ENCODE measurements at regions not wholly inside any gene's neighbourhood (a gene's known extent, or its start where the extent isn't known, plus 50 kb on each side); places are given as distances from the start of the nearest gene placed in this dataset.

GRCh38 chr18:72329533-72329932, 214.6 kb downstream of the CBLN2 start:
- H3K79me2 ChIP-seq (ENCODE audit: control insufficient read depth, insufficient read depth, low read length) = no peaks in the 10 kb centered on the region
- no peaks in the 10 kb centered on the region for H3K36me3 ChIP-seq (ENCODE audit: control insufficient read depth in 2 of 2, extremely low read depth in 1 of 2, insufficient read depth in 2 of 2, low read length in 2 of 2)
- no peak overlapping the region for H3K27ac ChIP-seq (ENCODE audit: control insufficient read depth, insufficient read depth, low read length)
- TF ChIP-seq, protein P1, sequence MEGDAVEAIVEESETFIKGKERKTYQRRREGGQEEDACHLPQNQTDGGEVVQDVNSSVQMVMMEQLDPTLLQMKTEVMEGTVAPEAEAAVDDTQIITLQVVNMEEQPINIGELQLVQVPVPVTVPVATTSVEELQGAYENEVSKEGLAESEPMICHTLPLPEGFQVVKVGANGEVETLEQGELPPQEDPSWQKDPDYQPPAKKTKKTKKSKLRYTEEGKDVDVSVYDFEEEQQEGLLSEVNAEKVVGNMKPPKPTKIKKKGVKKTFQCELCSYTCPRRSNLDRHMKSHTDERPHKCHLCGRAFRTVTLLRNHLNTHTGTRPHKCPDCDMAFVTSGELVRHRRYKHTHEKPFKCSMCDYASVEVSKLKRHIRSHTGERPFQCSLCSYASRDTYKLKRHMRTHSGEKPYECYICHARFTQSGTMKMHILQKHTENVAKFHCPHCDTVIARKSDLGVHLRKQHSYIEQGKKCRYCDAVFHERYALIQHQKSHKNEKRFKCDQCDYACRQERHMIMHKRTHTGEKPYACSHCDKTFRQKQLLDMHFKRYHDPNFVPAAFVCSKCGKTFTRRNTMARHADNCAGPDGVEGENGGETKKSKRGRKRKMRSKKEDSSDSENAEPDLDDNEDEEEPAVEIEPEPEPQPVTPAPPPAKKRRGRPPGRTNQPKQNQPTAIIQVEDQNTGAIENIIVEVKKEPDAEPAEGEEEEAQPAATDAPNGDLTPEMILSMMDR (optimal IDR thresholded peaks at IDR 0.05 in 1 of 3, IDR thresholded peaks at IDR 0.05 in 1 of 3, conservative IDR thresholded peaks at IDR 0.05 in 1 of 3; ENCODE audit: extremely low read depth in 1 of 3, insufficient read depth in 2 of 3, low read length in 3 of 3) = no peak
- no peak for TF ChIP-seq EZH2 (IDR thresholded peaks at IDR 0.05; ENCODE audit: low read length)
- no peak overlapping the region for H3K9ac ChIP-seq (ENCODE audit: control insufficient read depth, extremely low read depth, insufficient read depth, low read length)
- no peaks in the 10 kb centered on the region for H4K20me1 ChIP-seq (ENCODE audit: control insufficient read depth, extremely low read depth, insufficient read depth, low read length)
- no peak for DNase-seq (ENCODE audit: low read depth, low spot score)
- H3K9me1 ChIP-seq (ENCODE audit: control insufficient read depth, extremely low read depth, insufficient read depth, low read length) = no peaks in the 10 kb centered on the region
- no peak for FAIRE-seq
- H3K4me2 ChIP-seq (ENCODE audit: control insufficient read depth, extremely low read depth, insufficient read depth, low read depth, low read length) = no peak overlapping the region
- H3K9me3 ChIP-seq (ENCODE audit: control insufficient read depth, low read depth, low read length) = no peaks in the 10 kb centered on the region
- dilution Hi-C loops (cut with MboI; ENCODE audit: extremely low pct_ligation_motif_present, low sequenced_read_pairs) = no loop called here
- no peaks in the 10 kb centered on the region for H3K27me3 ChIP-seq (ENCODE audit: control insufficient read depth, extremely low read depth, insufficient read depth, low read length)
- H3K4me3 ChIP-seq (ENCODE audit: control insufficient read depth in 2 of 3, extremely low read depth in 1 of 3, insufficient read depth in 2 of 3, low read depth in 1 of 3, low read length in 3 of 3) = no peak overlapping the region
- no peaks in the 10 kb centered on the region for H3K4me1 ChIP-seq (ENCODE audit: control insufficient read depth, extremely low read depth, insufficient read depth, low read length)
- no peak overlapping the region for H2AFZ ChIP-seq (ENCODE audit: control insufficient read depth, low read length)

GRCh38 chr18:72325307-72325706, 218.8 kb downstream of the CBLN2 start:
- TF ChIP-seq, protein P1 (optimal IDR thresholded peaks at IDR 0.05 in 1 of 3, IDR thresholded peaks at IDR 0.05 in 1 of 3, conservative IDR thresholded peaks at IDR 0.05 in 1 of 3; ENCODE audit: extremely low read depth in 1 of 3, insufficient read depth in 2 of 3, low read length in 3 of 3) = no peak
- no peak for TF ChIP-seq EZH2 (IDR thresholded peaks at IDR 0.05; ENCODE audit: low read length)
- H2AFZ ChIP-seq (ENCODE audit: control insufficient read depth, low read length) = no peak overlapping the region
- no peaks in the 10 kb centered on the region for H3K27me3 ChIP-seq (ENCODE audit: control insufficient read depth, extremely low read depth, insufficient read depth, low read length)
- H3K36me3 ChIP-seq (ENCODE audit: control insufficient read depth in 2 of 2, extremely low read depth in 1 of 2, insufficient read depth in 2 of 2, low read length in 2 of 2) = no peaks in the 10 kb centered on the region
- no peaks in the 10 kb centered on the region for H3K79me2 ChIP-seq (ENCODE audit: control insufficient read depth, insufficient read depth, low read length)
- no peak overlapping the region for H3K9ac ChIP-seq (ENCODE audit: control insufficient read depth, extremely low read depth, insufficient read depth, low read length)
- no peak overlapping the region for H3K4me2 ChIP-seq (ENCODE audit: control insufficient read depth, extremely low read depth, insufficient read depth, low read depth, low read length)
- FAIRE-seq = no peak
- no peaks in the 10 kb centered on the region for H3K9me1 ChIP-seq (ENCODE audit: control insufficient read depth, extremely low read depth, insufficient read depth, low read length)
- H3K4me3 ChIP-seq (ENCODE audit: control insufficient read depth in 2 of 3, extremely low read depth in 1 of 3, insufficient read depth in 2 of 3, low read depth in 1 of 3, low read length in 3 of 3) = no peak overlapping the region
- dilution Hi-C loops (cut with MboI; ENCODE audit: extremely low pct_ligation_motif_present, low sequenced_read_pairs) = no loop called here
- no peaks in the 10 kb centered on the region for H3K9me3 ChIP-seq (ENCODE audit: control insufficient read depth, low read depth, low read length)
- H3K27ac ChIP-seq (ENCODE audit: control insufficient read depth, insufficient read depth, low read length) = no peak overlapping the region
- H3K4me1 ChIP-seq (ENCODE audit: control insufficient read depth, extremely low read depth, insufficient read depth, low read length) = no peaks in the 10 kb centered on the region
- no peak for DNase-seq (ENCODE audit: low read depth, low spot score)
- no peaks in the 10 kb centered on the region for H4K20me1 ChIP-seq (ENCODE audit: control insufficient read depth, extremely low read depth, insufficient read depth, low read length)
